ENCODE measurements at regions not wholly inside any gene's neighbourhood (a gene's known extent, or its start where the extent isn't known, plus 50 kb on each side); places are given as distances from the start of the nearest gene placed in this dataset.

DNA sequence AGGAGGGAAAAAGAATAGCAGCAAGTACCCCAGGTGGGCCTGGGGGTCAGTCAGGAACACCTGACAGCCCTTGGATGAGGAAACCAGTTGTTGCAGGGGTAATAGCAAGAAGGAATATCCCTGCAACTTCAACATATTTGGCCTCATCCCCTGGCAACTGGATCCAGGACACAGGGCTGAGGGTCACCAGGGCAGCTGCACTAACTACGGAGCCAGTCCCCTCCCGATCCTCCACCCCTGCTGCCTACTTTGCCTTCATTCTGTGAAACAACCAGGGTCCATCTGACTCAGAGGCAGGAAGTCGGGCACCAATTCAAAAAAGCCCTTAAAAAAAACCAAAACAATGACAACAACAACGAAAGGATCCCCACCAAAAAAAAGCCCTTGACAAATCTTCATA, 52.9 kb downstream of the FRMPD3 start:
- TF ChIP-seq YY1 (IDR thresholded peaks at IDR 0.05; ENCODE audit: low read depth) (no peak), RAD21 (IDR thresholded peaks at IDR 0.05; ENCODE audit: low read depth) (no peak), CEBPB (IDR thresholded peaks at IDR 0.05) (no peak), NFIC (IDR thresholded peaks at IDR 0.05) (no peak), CREB1 (IDR thresholded peaks at IDR 0.05; ENCODE audit: low read depth) (no peak), EP300 (IDR thresholded peaks at IDR 0.05; ENCODE audit: borderline replicate concordance) (no peak), TAF1 (IDR thresholded peaks at IDR 0.05; ENCODE audit: low read depth) (no peak), TCF12 (IDR thresholded peaks at IDR 0.05; ENCODE audit: low read depth) (no peak), ZBTB7A (IDR thresholded peaks at IDR 0.05; ENCODE audit: low read depth) (no peak), TEAD4 (IDR thresholded peaks at IDR 0.05) (no peak), FOXM1 (IDR thresholded peaks at IDR 0.05; ENCODE audit: borderline replicate concordance, low read depth) (no peak), EGR1 (IDR thresholded peaks at IDR 0.05) (no peak)
- TF ChIP-seq, protein P1, sequence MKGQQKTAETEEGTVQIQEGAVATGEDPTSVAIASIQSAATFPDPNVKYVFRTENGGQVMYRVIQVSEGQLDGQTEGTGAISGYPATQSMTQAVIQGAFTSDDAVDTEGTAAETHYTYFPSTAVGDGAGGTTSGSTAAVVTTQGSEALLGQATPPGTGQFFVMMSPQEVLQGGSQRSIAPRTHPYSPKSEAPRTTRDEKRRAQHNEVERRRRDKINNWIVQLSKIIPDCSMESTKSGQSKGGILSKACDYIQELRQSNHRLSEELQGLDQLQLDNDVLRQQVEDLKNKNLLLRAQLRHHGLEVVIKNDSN (IDR thresholded peaks at IDR 0.05), result no peak
- TF ChIP-seq, protein P2, sequence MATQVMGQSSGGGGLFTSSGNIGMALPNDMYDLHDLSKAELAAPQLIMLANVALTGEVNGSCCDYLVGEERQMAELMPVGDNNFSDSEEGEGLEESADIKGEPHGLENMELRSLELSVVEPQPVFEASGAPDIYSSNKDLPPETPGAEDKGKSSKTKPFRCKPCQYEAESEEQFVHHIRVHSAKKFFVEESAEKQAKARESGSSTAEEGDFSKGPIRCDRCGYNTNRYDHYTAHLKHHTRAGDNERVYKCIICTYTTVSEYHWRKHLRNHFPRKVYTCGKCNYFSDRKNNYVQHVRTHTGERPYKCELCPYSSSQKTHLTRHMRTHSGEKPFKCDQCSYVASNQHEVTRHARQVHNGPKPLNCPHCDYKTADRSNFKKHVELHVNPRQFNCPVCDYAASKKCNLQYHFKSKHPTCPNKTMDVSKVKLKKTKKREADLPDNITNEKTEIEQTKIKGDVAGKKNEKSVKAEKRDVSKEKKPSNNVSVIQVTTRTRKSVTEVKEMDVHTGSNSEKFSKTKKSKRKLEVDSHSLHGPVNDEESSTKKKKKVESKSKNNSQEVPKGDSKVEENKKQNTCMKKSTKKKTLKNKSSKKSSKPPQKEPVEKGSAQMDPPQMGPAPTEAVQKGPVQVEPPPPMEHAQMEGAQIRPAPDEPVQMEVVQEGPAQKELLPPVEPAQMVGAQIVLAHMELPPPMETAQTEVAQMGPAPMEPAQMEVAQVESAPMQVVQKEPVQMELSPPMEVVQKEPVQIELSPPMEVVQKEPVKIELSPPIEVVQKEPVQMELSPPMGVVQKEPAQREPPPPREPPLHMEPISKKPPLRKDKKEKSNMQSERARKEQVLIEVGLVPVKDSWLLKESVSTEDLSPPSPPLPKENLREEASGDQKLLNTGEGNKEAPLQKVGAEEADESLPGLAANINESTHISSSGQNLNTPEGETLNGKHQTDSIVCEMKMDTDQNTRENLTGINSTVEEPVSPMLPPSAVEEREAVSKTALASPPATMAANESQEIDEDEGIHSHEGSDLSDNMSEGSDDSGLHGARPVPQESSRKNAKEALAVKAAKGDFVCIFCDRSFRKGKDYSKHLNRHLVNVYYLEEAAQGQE (IDR thresholded peaks at IDR 0.05; ENCODE audit: low read depth), result no peak
- TF ChIP-seq, protein P3, sequence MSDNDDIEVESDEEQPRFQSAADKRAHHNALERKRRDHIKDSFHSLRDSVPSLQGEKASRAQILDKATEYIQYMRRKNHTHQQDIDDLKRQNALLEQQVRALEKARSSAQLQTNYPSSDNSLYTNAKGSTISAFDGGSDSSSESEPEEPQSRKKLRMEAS (IDR thresholded peaks at IDR 0.05), result no peak

DNA sequence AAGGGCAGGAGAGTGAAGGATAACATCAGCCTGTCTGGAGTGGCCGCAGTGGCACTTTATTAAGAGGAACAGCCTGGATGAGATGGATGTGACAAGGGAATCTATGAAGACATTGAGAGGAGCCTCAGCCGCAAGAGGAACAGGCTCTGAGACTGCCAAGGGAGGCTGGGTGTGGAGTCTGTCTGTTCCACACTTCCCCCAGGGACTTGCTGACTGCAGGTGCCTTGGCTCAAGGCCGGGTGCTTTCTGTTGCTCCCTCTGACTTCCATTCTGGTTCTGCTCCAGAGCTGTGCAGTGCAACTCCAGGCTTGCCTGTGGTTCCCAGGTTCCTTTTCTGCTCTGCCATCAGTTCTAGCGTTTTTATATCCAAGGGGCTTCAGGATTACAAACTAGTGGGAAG, 54.6 kb downstream of the FRMPD3 start:
- no peak for TF ChIP-seq EP300 (IDR thresholded peaks at IDR 0.05; ENCODE audit: borderline replicate concordance)
- TF ChIP-seq, protein P1 (IDR thresholded peaks at IDR 0.05), result no peak
- no peak for TF ChIP-seq EGR1 (IDR thresholded peaks at IDR 0.05)
- no peak for TF ChIP-seq NFIC (IDR thresholded peaks at IDR 0.05)
- TF ChIP-seq ZBTB7A (IDR thresholded peaks at IDR 0.05; ENCODE audit: low read depth), result no peak
- no peak for TF ChIP-seq RAD21 (IDR thresholded peaks at IDR 0.05; ENCODE audit: low read depth)
- TF ChIP-seq TCF12 (IDR thresholded peaks at IDR 0.05; ENCODE audit: low read depth), result no peak

DNA sequence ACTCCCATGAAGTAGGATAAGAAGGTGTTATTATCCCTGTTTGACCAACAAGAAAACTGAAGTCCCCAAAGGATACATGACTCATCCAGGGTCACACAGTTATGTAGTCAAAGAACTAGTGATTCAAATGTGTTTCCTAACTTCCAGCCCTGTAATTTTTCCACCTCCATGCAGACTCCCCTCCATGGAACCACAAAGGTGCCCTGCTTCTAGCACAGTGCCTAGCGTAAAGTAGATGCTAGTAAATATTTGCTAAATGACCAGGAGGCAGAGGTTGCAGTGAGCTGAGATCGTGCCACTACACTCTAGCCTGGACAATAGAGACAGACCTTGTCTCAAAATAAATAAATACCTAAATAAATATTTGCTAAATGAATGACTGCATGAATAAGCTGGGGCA, 55.8 kb downstream of the FRMPD3 start:
- TF ChIP-seq, protein P3 (IDR thresholded peaks at IDR 0.05), result no peak
- no peak for TF ChIP-seq TAF1 (IDR thresholded peaks at IDR 0.05; ENCODE audit: low read depth)
- no peak for TF ChIP-seq CEBPB (IDR thresholded peaks at IDR 0.05)
- TF ChIP-seq ZBTB7A (IDR thresholded peaks at IDR 0.05; ENCODE audit: low read depth), result no peak
- TF ChIP-seq NFIC (IDR thresholded peaks at IDR 0.05), result no peak
- TF ChIP-seq TEAD4 (IDR thresholded peaks at IDR 0.05), result no peak
- no peak for TF ChIP-seq EP300 (IDR thresholded peaks at IDR 0.05; ENCODE audit: borderline replicate concordance)
- no peak for TF ChIP-seq EGR1 (IDR thresholded peaks at IDR 0.05)
- TF ChIP-seq, protein P1 (IDR thresholded peaks at IDR 0.05), result no peak
- no peak for TF ChIP-seq TCF12 (IDR thresholded peaks at IDR 0.05; ENCODE audit: low read depth)
- TF ChIP-seq, protein P2 (IDR thresholded peaks at IDR 0.05; ENCODE audit: low read depth), result no peak
- no peak for TF ChIP-seq CREB1 (IDR thresholded peaks at IDR 0.05; ENCODE audit: low read depth)
- no peak for TF ChIP-seq RAD21 (IDR thresholded peaks at IDR 0.05; ENCODE audit: low read depth)
- no peak for TF ChIP-seq YY1 (IDR thresholded peaks at IDR 0.05; ENCODE audit: low read depth)
- TF ChIP-seq FOXM1 (IDR thresholded peaks at IDR 0.05; ENCODE audit: borderline replicate concordance, low read depth), result no peak

DNA sequence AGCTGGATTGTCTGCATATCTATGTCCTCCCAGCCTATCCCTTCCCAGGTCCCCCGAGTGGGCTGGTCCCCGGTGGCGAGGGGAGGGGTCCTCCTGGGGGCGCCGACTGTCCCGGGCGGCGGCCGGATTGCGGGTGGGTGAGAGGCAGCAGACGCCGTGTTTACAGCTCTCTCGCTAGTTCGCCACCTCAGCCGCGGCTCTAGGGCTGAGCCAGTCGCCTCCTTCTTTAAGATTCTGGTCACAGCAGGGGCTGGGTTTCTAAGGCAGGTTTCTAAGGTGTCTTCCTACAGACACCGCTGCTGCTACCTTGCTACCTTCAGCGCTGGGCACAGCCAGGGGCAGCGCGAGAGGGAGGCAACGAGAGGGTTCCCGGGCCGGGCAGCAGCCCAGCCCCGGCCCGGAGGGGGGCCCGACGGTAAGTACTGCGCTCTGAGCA, 57.2 kb downstream of the FRMPD3 start:
- TF ChIP-seq YY1 (IDR thresholded peaks at IDR 0.05; ENCODE audit: low read depth) (no peak), EGR1 (IDR thresholded peaks at IDR 0.05) (no peak), TAF1 (IDR thresholded peaks at IDR 0.05; ENCODE audit: low read depth) (no peak), CEBPB (IDR thresholded peaks at IDR 0.05) (no peak)
- TF ChIP-seq, protein P2 (IDR thresholded peaks at IDR 0.05; ENCODE audit: low read depth), result no peak
- TF ChIP-seq, protein P1 (IDR thresholded peaks at IDR 0.05), result no peak

Measured in Ishikawa (cell line).